H1 (cell line): ENCODE measurements at regions not wholly inside any gene's neighbourhood (a gene's known extent, or its start where the extent isn't known, plus 50 kb on each side); places are given as distances from the start of the nearest gene placed in this dataset.

Experiments used
- CTCF ChIA-PET: fragments of 300-600 bp; sonication (Branson Sonifier 250); formaldehyde crosslinking; loops from one replicate; lab custom pipeline; 2021; ENCODE audit not compliant: partially characterized antibody; lab: Charles Lee
- POLR2A ChIA-PET: fragments of 300-600 bp; sonication (Branson Sonifier 250); formaldehyde crosslinking; loops from one replicate; lab custom pipeline; 2021; ENCODE audit warnings: inconsistent platforms; ENCODE audit not compliant: partially characterized antibody; lab: Charles Lee
- DNase-seq, 2 experiments: peaks; one replicate each; pipeline versions ENCODE4 v3.0.0 to v3.0.0-alpha.2; 2010 to 2022; ENCODE audit warnings: low spot score in 2 of 2, low read depth in 1 of 2, mixed read lengths in 1 of 2
- FAIRE-seq: peaks from 2 replicates; lab custom pipeline; 2011; peaks lifted over from hg19 to GRCh38; lab: Jason Lieb, UNC
- H2AFZ ChIP-seq: 2 replicates; pipeline ENCODE4 v1.8.1; 2012; ENCODE audit warnings: low read length, inconsistent platforms
- H2AK5ac ChIP-seq: 2 replicates; pipeline ENCODE4 v1.6.1; 2013; ENCODE audit warnings: low read depth, low read length
- H2BK120ac ChIP-seq: replicated peaks from 2 replicates; pipeline ENCODE3; 2013; ENCODE audit warnings: low read depth, low read length, inconsistent platforms
- H2BK12ac ChIP-seq: 2 replicates; pipeline ENCODE4 v1.6.1; 2013; ENCODE audit warnings: low read depth, low read length
- H2BK15ac ChIP-seq: 2 replicates; pipeline ENCODE4 v1.6.1; 2013; ENCODE audit warnings: low read length
- H2BK20ac ChIP-seq: 2 replicates; pipeline ENCODE4 v1.6.1; 2013; ENCODE audit warnings: low read length
- H2BK5ac ChIP-seq: 2 replicates; pipeline ENCODE4 v1.6.1; 2013; ENCODE audit warnings: low read depth, low read length
- H3K14ac ChIP-seq: 2 replicates; pipeline ENCODE4 v1.6.1; 2013; ENCODE audit warnings: inconsistent platforms; ENCODE audit not compliant: insufficient read length
- H3K18ac ChIP-seq: 2 replicates; pipeline ENCODE4 v1.6.1; 2013; ENCODE audit warnings: low read length; ENCODE audit errors: extremely low read depth
- H3K23ac ChIP-seq: 2 replicates; pipeline ENCODE4 v1.6.1; 2013; ENCODE audit warnings: inconsistent platforms; ENCODE audit not compliant: insufficient read length
- H3K23me2 ChIP-seq: 2 replicates; pipeline ENCODE4 v1.6.1; 2013; ENCODE audit warnings: low read depth, low read length
- H3K27ac ChIP-seq: 2 replicates; pipeline ENCODE4 v1.6.1; 2011; ENCODE audit warnings: low read depth, low read length, inconsistent platforms
- H3K27me3 ChIP-seq, 4 experiments: replicated peaks in 1 of 4; 1 replicate in 1 of 4; 2 replicates in 3 of 4; pipeline versions ENCODE4 v1.6.1 to v1.8.1; 2011 to 2013; ENCODE audit warnings: low read length in 3 of 4, mild to moderate bottlenecking in 3 of 4, inconsistent platforms in 2 of 4, mixed read lengths in 2 of 4, moderate library complexity in 1 of 4; ENCODE audit not compliant: control insufficient read depth in 3 of 4, insufficient read depth in 3 of 4; ENCODE audit errors: extremely low read depth in 1 of 4
- H3K36me3 ChIP-seq, 4 experiments: 2 replicates each; pipeline versions ENCODE4 v1.6.1 to v1.8.1; 2011 to 2013; ENCODE audit warnings: mild to moderate bottlenecking in 4 of 4, low read length in 3 of 4, moderate library complexity in 2 of 4, control low read depth in 1 of 4, inconsistent platforms in 1 of 4; ENCODE audit not compliant: insufficient read depth in 4 of 4, control insufficient read depth in 2 of 4
- H3K4ac ChIP-seq: replicated peaks from 2 replicates; pipeline ENCODE3; 2013; ENCODE audit warnings: low read length, low read depth, mixed read lengths, inconsistent platforms; ENCODE audit not compliant: insufficient read length
- H3K4me1 ChIP-seq, 4 experiments: replicated peaks in 1 of 4; 1 replicate in 1 of 4; 2 replicates in 3 of 4; pipeline versions ENCODE4 v1.6.1 to v1.8.1; 2011 to 2013; ENCODE audit warnings: low read length in 3 of 4, inconsistent platforms in 2 of 4, mixed read lengths in 1 of 4; ENCODE audit not compliant: insufficient read depth in 4 of 4, control insufficient read depth in 3 of 4
- H3K4me2 ChIP-seq, 2 experiments: 2 replicates each; pipeline versions ENCODE4 v1.6.1 to v1.8.1; 2011 to 2013; ENCODE audit warnings: low read depth in 2 of 2, low read length in 2 of 2, control low read depth in 1 of 2, inconsistent platforms in 1 of 2, mild to moderate bottlenecking in 1 of 2; ENCODE audit not compliant: insufficient read depth in 1 of 2
- H3K4me3 ChIP-seq, 4 experiments: fragments of 200-600, 300-600 bp in 1 of 4; sonication (generic), shearing (Covaris generic), sonication (Bioruptor Twin) in 1 of 4; 2 replicates each; pipeline versions ENCODE4 v1.5.1 to v1.8.1; 2011 to 2016; ENCODE audit warnings: low read length in 4 of 4, low read depth in 3 of 4, control low read depth in 2 of 4, inconsistent platforms in 2 of 4, mild to moderate bottlenecking in 2 of 4, mixed read lengths in 1 of 4, moderate library complexity in 1 of 4; ENCODE audit not compliant: insufficient read depth in 2 of 4; ENCODE audit errors: extremely low read depth in 1 of 4
- H3K56ac ChIP-seq: replicated peaks from 2 replicates; pipeline ENCODE3; 2013; ENCODE audit warnings: low read depth, mild to moderate bottlenecking, mixed read lengths, low read length, inconsistent platforms; ENCODE audit not compliant: insufficient read length
- H3K79me1 ChIP-seq: 2 replicates; pipeline ENCODE4 v1.6.1; 2013; ENCODE audit warnings: low read depth, low read length, control low read depth
- H3K79me2 ChIP-seq, 2 experiments: 2 replicates each; pipeline versions ENCODE4 v1.6.1 to v1.8.1; 2012 to 2013; ENCODE audit warnings: low read length in 2 of 2, mild to moderate bottlenecking in 2 of 2, inconsistent platforms in 1 of 2; ENCODE audit not compliant: insufficient read depth in 2 of 2, control insufficient read depth in 1 of 2
- H3K9ac ChIP-seq, 4 experiments: replicated peaks in 1 of 4; 1 replicate in 1 of 4; 2 replicates in 3 of 4; pipeline versions ENCODE4 v1.6.1 to v1.8.1; 2011 to 2013; ENCODE audit warnings: low read depth in 3 of 4, low read length in 3 of 4, control low read depth in 2 of 4, mild to moderate bottlenecking in 2 of 4, moderate library complexity in 2 of 4, inconsistent platforms in 1 of 4; ENCODE audit errors: extremely low read depth in 1 of 4
- H3K9me3 ChIP-seq, 2 experiments: 2 replicates each; pipeline versions ENCODE4 v1.6.1 to v1.8.1; 2012 to 2013; ENCODE audit warnings: mild to moderate bottlenecking in 2 of 2, moderate library complexity in 2 of 2, control low read depth in 1 of 2, inconsistent platforms in 1 of 2, low read depth in 1 of 2, low read length in 1 of 2, mixed read lengths in 1 of 2; ENCODE audit not compliant: insufficient read depth in 2 of 2
- H4K20me1 ChIP-seq, 2 experiments: replicated peaks in 1 of 2; 2 replicates each; pipeline versions ENCODE3 to v1.8.1; 2011 to 2013; ENCODE audit warnings: inconsistent platforms in 2 of 2, low read length in 2 of 2, mild to moderate bottlenecking in 1 of 2; ENCODE audit not compliant: insufficient read depth in 2 of 2, control insufficient read depth in 1 of 2
- H4K5ac ChIP-seq: 2 replicates; pipeline ENCODE4 v1.6.1; 2013; ENCODE audit warnings: low read length, low read depth, mixed read lengths, inconsistent platforms; ENCODE audit not compliant: insufficient read length
- H4K8ac ChIP-seq: 2 replicates; pipeline ENCODE4 v1.8.0; 2013; ENCODE audit warnings: mild to moderate bottlenecking, moderate library complexity, low read length, inconsistent platforms; ENCODE audit not compliant: insufficient read depth; ENCODE audit errors: extremely low read depth
- H4K91ac ChIP-seq: replicated peaks from 2 replicates; pipeline ENCODE3; 2013; ENCODE audit warnings: low read length, mixed read lengths, inconsistent platforms; ENCODE audit not compliant: insufficient read length
- WGBS, 2 experiments: shearing (Covaris generic) in 1 of 2; methylation state at CpG; one replicate each; pipeline versions ENCODE4 v1.1.6 to v1.1.7; 2013 to 2015; ENCODE audit warnings: low lambda C conversion rate in 2 of 2, mixed read lengths in 2 of 2, inconsistent platforms in 1 of 2, low coverage in 1 of 2, missing lambda C conversion rate in 1 of 2; ENCODE audit not compliant: insufficient replicate concordance in 2 of 2, insufficient coverage in 1 of 2, insufficient read length in 1 of 2; ENCODE audit errors: extremely low coverage in 1 of 2, missing lambda C conversion rate in 1 of 2; 5-methylcytosine and 5-hydroxymethylcytosine counted together
- TF ChIP-seq, protein P1 (sequence below): IDR thresholded peaks from 2 replicates; pipeline ENCODE4 v1.6.1; 2011; ENCODE audit warnings: low read length, improper control_type of control experiment

DNA sequence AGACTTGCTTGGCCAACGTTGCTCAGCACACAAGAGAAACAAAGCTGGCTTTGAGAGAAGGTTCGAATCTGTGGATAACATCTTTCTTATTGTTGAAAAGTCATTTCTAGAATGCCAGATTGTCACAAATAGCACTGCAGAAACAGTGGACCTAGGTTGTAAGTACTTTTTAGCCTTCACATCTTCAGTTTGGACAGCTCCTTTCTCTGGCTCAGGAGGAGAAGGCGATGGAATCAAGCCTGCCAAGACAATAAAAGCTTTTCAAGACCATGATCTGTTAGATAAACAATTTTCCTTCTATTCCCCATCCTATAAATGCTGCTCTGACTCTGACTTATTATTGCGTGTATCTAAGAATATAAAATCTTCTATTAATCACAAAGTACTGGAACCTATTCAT is 615.2 kb upstream of the SEMA6A start:
- Histone ChIP-seq H2AK5ac (no peak overlapping the region), H2BK5ac (no peak overlapping the region), H3K4ac (no peak overlapping the region), H3K23me2 (no peaks in the 10 kb centered on the region), H2BK15ac (no peak overlapping the region), H3K18ac (no peak overlapping the region), H4K8ac (no peak overlapping the region), H2BK12ac (0 out of 2 replicates have a peak overlapping the region, but pooled peaks have one; percentile 28), H3K4me1 (peaks cover 0 to 4% (median 0%) of the 10 kb centered on the region in 4 experiments; a peak in 1 of 7 replicates), H3K79me2 (no peaks in the 10 kb centered on the region), H3K27ac (no peak overlapping the region), H3K9ac (no peak overlapping the region), H2AFZ (no peak overlapping the region), H3K14ac (no peak overlapping the region), H3K56ac (no peak overlapping the region), H2BK20ac (no peak overlapping the region), H3K27me3 (no peaks in the 10 kb centered on the region), H3K23ac (no peak overlapping the region), H4K91ac (no peak overlapping the region), H4K5ac (no peak overlapping the region), H3K9me3 (no peaks in the 10 kb centered on the region), H3K4me2 (no peak overlapping the region), H4K20me1 (no peaks in the 10 kb centered on the region), H3K79me1 (no peaks in the 10 kb centered on the region), H3K4me3 (no peak overlapping the region), H3K36me3 (no peaks in the 10 kb centered on the region), H2BK120ac (no peak overlapping the region)
- POLR2A ChIA-PET: no interaction called here
- 86% methylated on average over 4 of the region's 4 CpGs; no CpG with 5 or more reads in 1 of the 2 experiments for WGBS, 2 experiments
- CTCF ChIA-PET: interaction anchor here (0.6 kb wide), 1 partner anchor 393 kb away, joined by 4 read pairs; no protein-coding TSS in a partner anchor
- FAIRE-seq (no peak), DNase-seq (no peak)
- TF ChIP-seq, protein P1, sequence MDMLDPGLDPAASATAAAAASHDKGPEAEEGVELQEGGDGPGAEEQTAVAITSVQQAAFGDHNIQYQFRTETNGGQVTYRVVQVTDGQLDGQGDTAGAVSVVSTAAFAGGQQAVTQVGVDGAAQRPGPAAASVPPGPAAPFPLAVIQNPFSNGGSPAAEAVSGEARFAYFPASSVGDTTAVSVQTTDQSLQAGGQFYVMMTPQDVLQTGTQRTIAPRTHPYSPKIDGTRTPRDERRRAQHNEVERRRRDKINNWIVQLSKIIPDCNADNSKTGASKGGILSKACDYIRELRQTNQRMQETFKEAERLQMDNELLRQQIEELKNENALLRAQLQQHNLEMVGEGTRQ: no peak
